Cerebellar nuclear complex (tissue), 1 donor: ENCODE measurements at regions not wholly inside any gene's neighbourhood (a gene's known extent, or its start where the extent isn't known, plus 50 kb on each side); places are given as distances from the start of the nearest gene placed in this dataset.

Experiments
- DNase-seq, 2 experiments: peaks; one replicate each; lab custom pipeline; 2025; lab: John Stamatoyannopoulos, UW

GRCh38 chr10:131850383-131850870 is 50.4 kb upstream of the PPP2R2D start:
- DNase-seq = no peak
